ENCODE measurements at regions not wholly inside any gene's neighbourhood (a gene's known extent, or its start where the extent isn't known, plus 50 kb on each side); places are given as distances from the start of the nearest gene placed in this dataset.

DNA sequence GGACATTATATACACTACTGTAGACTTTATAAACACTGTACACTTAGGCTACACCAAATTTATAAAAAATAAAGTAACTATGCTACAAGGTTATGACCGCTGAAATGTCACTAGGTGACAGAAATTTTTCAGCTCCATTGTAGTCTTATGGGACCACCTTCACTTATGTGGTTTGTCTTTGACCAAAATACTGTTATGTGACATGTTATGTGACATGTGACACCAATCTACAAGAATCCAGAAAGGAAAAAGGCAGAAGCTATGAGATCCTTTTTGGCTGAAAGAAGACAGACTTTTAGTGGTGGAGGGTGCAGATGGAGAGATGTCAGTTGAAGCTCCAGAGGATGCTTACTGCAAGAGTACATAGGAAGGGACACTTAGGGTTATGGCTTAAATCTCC, 1378.4 kb upstream of the TENM4 start (continued):
- no peak for TF ChIP-seq CREB1 (IDR thresholded peaks at IDR 0.05)
- no peak for TF ChIP-seq KDM5A (IDR thresholded peaks at IDR 0.05; ENCODE audit: low read length)
- no peak for TF ChIP-seq JUND (IDR thresholded peaks at IDR 0.05; ENCODE audit: low read length)
- TF ChIP-seq SP4 (IDR thresholded peaks at IDR 0.05; ENCODE audit: low read length) = no peak

Measured in H1 (cell line).